Type B pancreatic cell (in vitro differentiated cells): ENCODE measurements at regions not wholly inside any gene's neighbourhood (a gene's known extent, or its start where the extent isn't known, plus 50 kb on each side); places are given as distances from the start of the nearest gene placed in this dataset.

Experiments
- DNase-seq: peaks from one replicate; pipeline ENCODE4 v3.0.0; 2021; ENCODE audit warnings: mixed read lengths; ENCODE audit not compliant: unreplicated experiment; ENCODE audit errors: extremely low spot score
- H3K27ac Mint-ChIP-seq: 2 replicates; pipeline ENCODE4 v1.8.0; 2021; ENCODE audit warnings: mild to moderate bottlenecking, mixed read lengths
- H3K27me3 Mint-ChIP-seq: 2 replicates; pipeline ENCODE4 v1.8.0; 2021; ENCODE audit warnings: mixed read lengths
- H3K36me3 Mint-ChIP-seq: 2 replicates; pipeline ENCODE4 v1.8.0; 2021; ENCODE audit warnings: mixed read lengths
- H3K4me1 Mint-ChIP-seq: one replicate; pipeline ENCODE4 v1.8.0; 2021; ENCODE audit warnings: mixed read lengths; ENCODE audit not compliant: unreplicated experiment
- H3K4me3 Mint-ChIP-seq: 2 replicates; pipeline ENCODE4 v1.8.0; 2021; ENCODE audit warnings: mild to moderate bottlenecking, mixed read lengths
- H3K9me3 Mint-ChIP-seq: 2 replicates; pipeline ENCODE4 v1.8.0; 2021; ENCODE audit warnings: mixed read lengths
- CTCF ChIP-seq: fragments of 200-600 bp; sonication (generic); conservative IDR thresholded peaks from 2 replicates; pipeline ENCODE4 v1.5.0; 2021; ENCODE audit warnings: antibody characterized with exemption, mild to moderate bottlenecking

GRCh38 chr5:2642684-2643345 lies 108.7 kb downstream of the IRX2 start:
- no peaks in the 10 kb centered on the region for H3K9me3 Mint-ChIP-seq
- no peak for DNase-seq
- no peaks in the 10 kb centered on the region for H3K36me3 Mint-ChIP-seq
- no peak overlapping the region for H3K4me3 Mint-ChIP-seq
- TF ChIP-seq CTCF = no peak
- no peak overlapping the region for H3K27ac Mint-ChIP-seq
- H3K27me3 Mint-ChIP-seq = peaks cover 41% of the 10 kb centered on the region
- H3K4me1 Mint-ChIP-seq = peaks cover 5% of the 10 kb centered on the region

DNA sequence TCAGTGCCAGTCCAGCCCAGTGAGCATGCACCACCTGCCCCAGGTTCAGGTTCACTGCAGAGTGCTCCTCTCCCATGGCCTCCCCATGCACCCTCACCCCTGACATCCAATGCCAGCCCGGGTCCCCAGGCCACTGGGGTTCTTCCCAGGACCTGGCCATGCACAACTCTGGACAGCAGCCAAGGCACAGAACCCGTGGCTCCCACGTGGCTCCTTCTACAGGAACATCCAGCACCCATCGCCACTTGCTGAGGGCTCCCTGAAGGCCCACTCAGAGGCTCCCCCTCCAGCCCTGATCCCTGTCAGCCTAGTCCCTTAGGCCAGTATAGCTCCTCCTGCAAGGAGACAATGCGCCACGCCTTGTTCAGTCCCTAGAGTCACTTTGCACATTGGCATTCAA lies 110.8 kb downstream of the IRX2 start:
- DNase-seq = no peak
- H3K27me3 Mint-ChIP-seq = peaks cover 39% of the 10 kb centered on the region
- H3K36me3 Mint-ChIP-seq = no peaks in the 10 kb centered on the region
- H3K9me3 Mint-ChIP-seq = no peaks in the 10 kb centered on the region
- peaks cover 5% of the 10 kb centered on the region for H3K4me1 Mint-ChIP-seq
- H3K27ac Mint-ChIP-seq = no peak overlapping the region
- TF ChIP-seq CTCF = no peak
- H3K4me3 Mint-ChIP-seq = no peak overlapping the region

DNA sequence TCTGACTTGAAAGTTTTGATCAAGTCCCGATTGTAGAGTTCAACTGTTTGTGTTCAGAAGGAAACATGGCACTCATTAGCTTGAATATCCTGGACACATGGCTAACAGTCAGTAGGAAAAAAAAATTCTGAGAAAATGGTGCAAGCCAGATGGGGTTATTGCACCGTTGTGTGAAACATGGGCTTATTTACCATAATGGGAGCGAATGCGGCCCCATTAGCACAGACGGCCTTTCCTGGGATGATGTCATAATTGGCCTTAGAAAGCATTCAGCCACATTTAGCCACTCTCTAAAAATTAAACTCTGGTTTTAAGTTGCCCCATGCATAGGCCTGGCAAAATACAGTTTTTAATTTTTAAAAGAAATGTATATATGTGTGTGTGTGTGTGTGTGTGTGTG lies 112.1 kb downstream of the IRX2 start:
- H3K27me3 Mint-ChIP-seq = peaks cover 45% of the 10 kb centered on the region

GRCh38 chr5:2634399-2635176 lies 116.9 kb downstream of the IRX2 start:
- no peaks in the 10 kb centered on the region for H3K9me3 Mint-ChIP-seq
- no peak for DNase-seq
- no peak for TF ChIP-seq CTCF
- H3K4me1 Mint-ChIP-seq = no peaks in the 10 kb centered on the region
- H3K27me3 Mint-ChIP-seq = peaks cover 51% of the 10 kb centered on the region
- no peak overlapping the region for H3K27ac Mint-ChIP-seq
- no peak overlapping the region for H3K4me3 Mint-ChIP-seq
- no peaks in the 10 kb centered on the region for H3K36me3 Mint-ChIP-seq

More for the DNA sequence above, 112.1 kb downstream of the IRX2 start:
- Mint-ChIP-seq H3K4me1 (peaks cover 5% of the 10 kb centered on the region), H3K4me3 (no peak overlapping the region), H3K9me3 (no peaks in the 10 kb centered on the region), H3K36me3 (no peaks in the 10 kb centered on the region), H3K27ac (no peak overlapping the region)
- no peak for DNase-seq
- no peak for TF ChIP-seq CTCF

GRCh38 chr5:2633992-2634391 lies 117.5 kb downstream of the IRX2 start:
- peaks cover 52% of the 10 kb centered on the region for H3K27me3 Mint-ChIP-seq
- no peak for DNase-seq
- no peak for TF ChIP-seq CTCF

More at GRCh38 chr5:2633992-2634391, 117.5 kb downstream of the IRX2 start:
- H3K27ac Mint-ChIP-seq = no peak overlapping the region
- H3K9me3 Mint-ChIP-seq = no peaks in the 10 kb centered on the region
- no peak overlapping the region for H3K4me3 Mint-ChIP-seq
- H3K4me1 Mint-ChIP-seq = peaks cover 4% of the 10 kb centered on the region
- H3K36me3 Mint-ChIP-seq = no peaks in the 10 kb centered on the region
